Hematopoietic multipotent progenitor cell (in vitro differentiated cells): ENCODE measurements at regions not wholly inside any gene's neighbourhood (a gene's known extent, or its start where the extent isn't known, plus 50 kb on each side); places are given as distances from the start of the nearest gene placed in this dataset.

Experiments
- DNase-seq, 3 donors: peaks; one replicate each; pipeline ENCODE4 v3.0.0-alpha.2; 2011 to 2015; ENCODE audit warnings: low read depth in 2 of 3, low spot score in 2 of 3

DNA sequence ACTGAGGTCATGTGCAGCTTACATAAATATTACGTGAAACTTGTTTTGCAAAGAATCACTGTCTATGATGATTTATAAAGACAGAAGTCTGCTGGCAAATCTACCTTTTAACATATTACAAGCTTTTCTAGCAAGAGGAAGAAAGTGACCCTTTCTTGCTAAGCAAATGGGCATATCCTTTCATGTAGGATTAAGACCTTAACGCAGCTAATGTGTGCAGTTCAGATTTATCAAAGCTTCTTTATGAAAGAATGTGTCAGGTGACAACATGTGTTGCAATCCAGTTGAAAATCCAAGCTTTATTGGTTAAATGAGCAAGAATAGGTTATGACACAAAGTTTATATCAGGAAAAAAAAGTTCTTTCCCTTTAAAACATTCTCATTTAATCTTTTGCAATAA, 115.6 kb upstream of the NBEA start:
- DNase-seq, result no peak

DNA sequence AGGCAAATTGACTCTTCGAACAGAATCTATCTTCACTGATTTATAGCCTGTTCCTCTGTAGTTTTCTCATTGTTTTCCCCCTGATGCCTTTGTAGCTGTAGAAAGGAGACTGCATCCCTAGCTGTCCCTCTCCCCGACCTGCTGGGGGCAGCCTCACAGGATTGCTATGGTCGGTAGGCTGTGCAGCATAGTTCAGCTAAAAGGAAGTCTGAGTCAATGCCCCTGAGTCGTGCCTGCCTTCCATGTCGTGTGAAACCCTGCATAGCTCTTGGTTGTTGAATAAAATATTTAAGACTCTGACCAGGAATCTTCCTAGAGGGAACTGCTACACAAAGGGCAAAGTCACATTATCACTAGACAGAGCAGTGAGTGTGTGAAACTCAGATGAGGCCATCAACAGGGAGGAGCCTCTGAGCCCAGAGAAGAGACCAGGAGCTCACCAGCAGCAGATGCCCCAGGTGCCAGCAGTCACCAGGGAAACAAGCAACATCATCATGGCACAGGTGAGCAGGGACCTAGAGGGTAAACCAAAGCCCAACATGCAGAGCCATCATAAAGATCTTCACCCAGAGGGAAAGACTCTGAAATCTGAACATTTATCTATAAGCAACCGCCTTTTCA, 108.4 kb upstream of the NBEA start:
- DNase-seq, result no peak

DNA sequence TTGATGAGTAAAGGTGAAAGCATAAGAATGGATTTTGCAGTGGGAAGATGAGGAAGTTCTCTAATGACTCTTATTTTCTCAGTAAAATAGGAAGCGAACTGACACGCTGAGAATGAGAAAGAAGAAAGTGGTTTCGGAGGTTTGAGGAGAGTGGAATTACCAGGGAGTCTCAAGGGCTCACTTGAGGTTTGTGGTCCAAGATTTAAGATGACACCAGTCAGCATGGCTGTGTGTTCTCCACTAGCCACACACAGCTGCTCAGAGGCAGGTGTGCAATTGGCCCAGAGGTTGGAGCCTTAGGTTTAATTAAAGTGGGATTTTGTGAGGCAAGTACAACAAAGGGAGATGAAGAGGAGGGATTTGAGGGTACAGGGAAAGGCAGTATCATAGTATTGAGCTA, 99.6 kb upstream of the NBEA start:
- DNase-seq, result no peak

GRCh38 chr13:34847766-34848165, 94.3 kb upstream of the NBEA start:
- no peak for DNase-seq

GRCh38 chr13:34849406-34849805, 92.7 kb upstream of the NBEA start:
- no peak for DNase-seq

DNA sequence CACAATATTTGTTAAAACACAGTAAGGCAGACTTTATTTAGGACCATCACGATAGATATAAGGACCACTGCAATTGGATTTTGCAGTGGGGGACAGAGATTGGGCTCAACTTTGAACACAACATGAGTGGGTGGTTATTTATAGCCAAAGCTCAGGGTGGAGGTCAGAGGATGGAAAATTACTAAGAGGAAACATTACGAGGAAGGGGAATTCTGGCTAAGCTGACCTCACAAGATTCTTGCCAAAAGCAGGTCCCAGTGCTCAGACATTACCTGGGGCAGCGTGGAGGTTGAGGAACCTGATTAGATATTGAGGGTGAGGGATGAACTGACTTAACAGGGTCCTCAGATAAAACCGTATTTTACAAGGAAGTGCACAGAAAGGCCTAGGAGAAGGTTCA, 88.9 kb upstream of the NBEA start:
- DNase-seq, result no peak

- no peak for DNase-seq
Observed at GRCh38 chr13:34857558-34858325, 84.3 kb upstream of the NBEA start.

DNA sequence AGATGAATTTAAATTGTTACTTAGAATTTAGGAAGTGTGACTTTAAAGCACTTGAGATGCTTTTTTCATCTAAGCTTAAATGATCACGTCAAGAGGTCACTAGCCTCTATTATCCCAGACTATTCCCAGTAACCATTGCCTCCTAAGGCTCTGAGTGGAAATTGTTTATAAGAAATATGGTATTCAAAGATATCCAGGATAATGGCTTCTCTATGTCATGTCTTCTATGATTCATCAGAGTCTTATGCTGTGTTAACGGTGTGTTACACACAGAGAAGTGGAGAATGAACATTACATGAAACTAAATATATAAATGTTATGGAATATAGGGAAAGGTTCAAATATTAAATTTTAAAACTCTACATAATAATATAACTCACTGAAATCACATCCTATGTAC, 79.8 kb upstream of the NBEA start:
- DNase-seq, result no peak

- DNase-seq, result no peak
Observed at GRCh38 chr13:34862716-34863115, 79.4 kb upstream of the NBEA start.

DNA sequence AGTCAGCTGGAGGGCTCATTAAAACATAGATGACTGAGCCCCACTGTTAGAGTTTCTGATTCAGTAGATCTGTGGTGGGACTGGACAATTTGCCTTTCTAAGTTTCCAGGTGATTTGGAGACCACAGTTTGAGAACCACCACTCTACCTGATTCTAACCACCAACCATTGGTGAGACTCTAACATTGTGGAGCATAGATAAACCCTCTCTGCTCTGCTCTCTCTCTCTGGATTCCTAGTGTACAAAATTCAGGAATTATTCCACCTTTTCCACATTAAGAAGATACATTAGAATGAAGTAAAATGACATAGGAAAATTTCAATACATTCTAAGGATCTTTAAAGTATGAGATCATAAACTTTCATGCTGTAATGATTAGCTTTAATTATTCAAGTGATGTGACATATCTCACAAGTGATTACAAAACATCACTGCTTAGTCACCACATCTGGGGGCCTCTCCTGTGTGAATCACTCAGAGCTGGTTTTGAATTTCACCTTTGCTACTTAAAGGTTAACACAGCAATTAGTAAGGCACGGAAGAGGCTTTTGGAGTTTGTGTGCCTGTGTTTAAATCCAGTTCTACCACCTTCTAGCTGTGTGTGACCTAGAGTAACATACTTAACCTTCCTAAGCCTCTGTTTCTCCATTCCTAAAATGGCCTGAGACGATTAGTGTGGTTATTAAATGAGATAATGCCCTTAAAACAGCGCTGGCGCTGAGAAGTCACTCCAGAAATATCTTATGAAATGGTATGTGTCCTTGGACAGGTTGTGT, 78.5 kb upstream of the NBEA start:
- no peak for DNase-seq

GRCh38 chr13:34864671-34865070, 77.4 kb upstream of the NBEA start:
- DNase-seq, result no peak

DNA sequence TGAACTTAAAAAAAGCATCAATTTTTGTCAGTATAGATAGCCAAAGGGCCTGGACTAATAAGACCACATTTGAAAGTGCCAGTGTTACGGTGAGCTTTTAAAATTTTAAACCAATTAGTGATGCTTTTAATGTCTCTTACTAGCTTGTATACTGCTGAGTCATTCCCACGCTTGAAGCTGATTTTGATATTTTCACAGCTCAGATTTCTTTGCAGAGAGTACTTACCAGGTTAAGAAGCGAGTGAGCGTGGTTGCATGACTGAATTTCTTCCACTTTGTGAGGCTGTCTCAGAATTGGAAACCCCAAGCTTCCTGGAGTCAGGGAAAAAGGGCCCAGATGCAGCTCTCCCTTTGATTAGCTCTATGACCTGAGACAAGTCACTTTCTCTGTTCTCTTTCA, 74.5 kb upstream of the NBEA start:
- DNase-seq, result no peak

- no peak for DNase-seq
Observed at GRCh38 chr13:34868733-34869132, 73.3 kb upstream of the NBEA start.

GRCh38 chr13:34869696-34870095, 72.4 kb upstream of the NBEA start:
- no peak for DNase-seq

DNA sequence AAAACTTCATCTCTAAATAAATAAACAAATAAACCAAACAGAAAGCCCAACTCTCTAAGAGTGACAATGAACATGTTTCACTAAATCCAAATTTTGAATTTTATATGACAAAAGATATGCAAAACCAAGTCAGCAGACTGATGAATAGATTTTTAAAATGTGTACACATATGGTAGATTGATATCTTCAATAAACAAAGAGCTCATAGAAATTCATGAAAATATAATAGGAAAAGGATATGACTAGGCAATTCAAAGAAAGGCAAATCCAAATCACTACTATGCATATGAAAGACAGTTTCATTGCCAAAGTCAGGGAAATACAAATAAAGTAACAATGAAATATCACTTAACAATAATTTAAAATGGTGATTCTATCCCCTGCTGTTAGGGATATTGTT, 63.7 kb upstream of the NBEA start:
- no peak for DNase-seq

DNA sequence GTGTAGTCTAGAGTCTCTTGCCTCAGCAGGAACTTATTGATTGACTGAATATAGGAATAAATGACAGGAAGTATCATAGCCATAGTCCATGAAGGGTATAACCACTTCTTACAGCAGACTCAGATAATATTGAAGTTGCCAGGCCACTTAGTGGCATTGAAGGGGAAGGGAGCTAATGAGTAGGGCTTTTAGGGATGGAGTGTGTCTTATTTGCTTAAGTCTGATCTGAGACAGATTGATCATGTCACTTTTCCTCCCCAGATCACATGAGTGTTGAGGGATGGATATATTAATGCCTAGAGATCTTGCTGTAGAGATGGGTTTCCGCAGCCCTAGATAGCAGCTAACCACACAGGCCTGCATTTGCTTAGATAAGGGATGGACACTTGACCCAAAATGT, 62.2 kb upstream of the NBEA start:
- DNase-seq, result no peak

DNA sequence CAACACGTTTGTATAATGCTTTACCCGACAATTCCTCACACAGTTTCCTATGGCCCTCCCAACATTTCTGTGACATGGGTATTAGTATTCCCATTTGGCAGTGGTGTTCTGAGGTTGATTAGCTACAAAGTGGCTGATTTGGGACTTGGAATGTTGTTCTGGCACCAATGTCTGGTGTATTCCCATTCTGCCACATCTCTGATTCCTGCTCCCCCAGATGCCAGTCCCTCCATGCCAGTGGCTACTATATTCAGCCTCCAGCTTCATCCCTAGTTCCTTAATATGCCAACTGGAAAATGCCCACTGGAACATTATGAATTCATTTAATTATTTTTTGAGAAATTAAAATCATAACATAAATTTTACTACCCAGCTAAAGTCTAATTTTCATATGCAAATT, 60.6 kb upstream of the NBEA start:
- DNase-seq, result no peak

- DNase-seq, result no peak
Observed at GRCh38 chr13:34883396-34883795, 58.7 kb upstream of the NBEA start.

GRCh38 chr13:34884366-34884765, 57.7 kb upstream of the NBEA start:
- DNase-seq, result no peak

- DNase-seq, result no peak
Observed at GRCh38 chr13:34886121-34886875, 55.8 kb upstream of the NBEA start.

DNA sequence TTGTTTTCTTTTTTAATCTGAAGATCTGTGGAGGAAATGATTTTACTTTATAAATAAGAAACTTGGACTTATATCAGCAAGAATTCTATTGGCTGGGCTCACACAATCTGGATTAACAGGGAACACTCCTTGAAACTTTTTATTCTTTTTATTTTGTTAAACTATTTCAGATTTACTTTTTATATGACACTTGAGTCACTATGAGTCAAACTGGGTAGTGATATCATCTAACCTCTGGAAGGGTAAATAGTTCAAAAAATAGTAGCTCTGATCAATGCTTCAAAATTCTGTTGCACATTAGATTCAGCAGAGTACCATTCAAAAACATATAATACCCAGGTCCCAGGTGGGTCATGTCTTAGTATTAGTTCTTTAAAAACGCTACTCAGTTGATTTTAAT, 55.1 kb upstream of the NBEA start:
- DNase-seq, result no peak
